OCI-LY1 (cell line): ENCODE measurements at regions not wholly inside any gene's neighbourhood (a gene's known extent, or its start where the extent isn't known, plus 50 kb on each side); places are given as distances from the start of the nearest gene placed in this dataset.

Experiments used
- H2AFZ ChIP-seq: fragments of 200-600 bp; sonication (generic), shearing (Covaris generic); 2 replicates; pipeline ENCODE4 v1.6.0; 2014; ENCODE audit warnings: antibody characterized with exemption, mild to moderate bottlenecking, low read length
- H3F3A ChIP-seq: fragments of 200-600 bp; sonication (generic), shearing (Covaris generic); 2 replicates; pipeline ENCODE4 v1.6.0; 2014; ENCODE audit warnings: mild to moderate bottlenecking, antibody characterized with exemption, low read length, moderate library complexity; ENCODE audit not compliant: insufficient read depth
- H3K27ac ChIP-seq: fragments of 200-600 bp; sonication (generic); 2 replicates; pipeline ENCODE4 v1.5.1; 2014; ENCODE audit warnings: low read length, mixed run types, mild to moderate bottlenecking, low read depth; ENCODE audit not compliant: poor library complexity, severe bottlenecking
- H3K27me3 ChIP-seq: fragments of 200-600 bp; sonication (generic); 2 replicates; pipeline ENCODE4 v1.6.0; 2014; ENCODE audit warnings: antibody characterized with exemption, mild to moderate bottlenecking, low read length, moderate library complexity; ENCODE audit not compliant: insufficient read depth
- H3K36me3 ChIP-seq: fragments of 200-600 bp; sonication (generic); 2 replicates; pipeline ENCODE4 v1.6.1; 2014; ENCODE audit warnings: mild to moderate bottlenecking, antibody characterized with exemption, low read length, moderate library complexity, mixed read lengths; ENCODE audit not compliant: insufficient read depth
- H3K4me1 ChIP-seq: fragments of 200-600 bp; sonication (generic); 2 replicates; pipeline ENCODE4 v1.5.1; 2014; ENCODE audit warnings: mild to moderate bottlenecking, low read length, moderate library complexity; ENCODE audit not compliant: insufficient read depth, severe bottlenecking
- H3K4me2 ChIP-seq: fragments of 200-600 bp; sonication (generic), shearing (Covaris generic); 2 replicates; pipeline ENCODE4 v1.6.1; 2014; ENCODE audit warnings: low read length
- H3K4me3 ChIP-seq: fragments of 200-600 bp; sonication (generic); 2 replicates; pipeline ENCODE4 v1.5.1; 2014; ENCODE audit warnings: low read length, low read depth, mild to moderate bottlenecking, mixed read lengths; ENCODE audit not compliant: poor library complexity, severe bottlenecking
- H3K79me2 ChIP-seq: fragments of 200-600 bp; shearing (Covaris generic); 2 replicates; pipeline ENCODE4 v1.6.1; 2016; ENCODE audit warnings: mixed run types, low read length, mixed read lengths; ENCODE audit not compliant: insufficient read depth
- H3K9ac ChIP-seq: fragments of 200-600 bp; sonication (generic), shearing (Covaris generic); 2 replicates; pipeline ENCODE4 v1.6.1; 2014; ENCODE audit warnings: mild to moderate bottlenecking, low read length, mixed read lengths
- H3K9me2 ChIP-seq: fragments of 200-600 bp; sonication (generic), shearing (Covaris generic); 2 replicates; pipeline ENCODE4 v1.6.1; 2014; ENCODE audit warnings: low read depth, mild to moderate bottlenecking, low read length, mixed read lengths
- H3K9me3 ChIP-seq: fragments of 200-600 bp; shearing (Covaris generic); 2 replicates; pipeline ENCODE4 v1.6.1; 2014; ENCODE audit warnings: low read length, mixed read lengths
- H4K20me1 ChIP-seq: fragments of 200-600 bp; sonication (generic), shearing (Covaris generic); 2 replicates; pipeline ENCODE4 v1.6.0; 2016; ENCODE audit warnings: mild to moderate bottlenecking, low read length; ENCODE audit not compliant: insufficient read depth
- EZH2 ChIP-seq: fragments of 200-600 bp; sonication (generic), shearing (Covaris generic); IDR thresholded peaks from 2 replicates; pipeline ENCODE4 v1.8.0; 2017; ENCODE audit warnings: borderline replicate concordance, mixed run types, mild to moderate bottlenecking, antibody characterized with exemption, low read length, moderate library complexity, mixed read lengths
- TF ChIP-seq, protein P1 (sequence below): fragments of 200-600 bp; sonication (generic), shearing (Covaris generic); IDR thresholded peaks from 2 replicates; pipeline ENCODE4 v1.5.1; 2017; ENCODE audit warnings: mild to moderate bottlenecking, antibody characterized with exemption, low read length, moderate library complexity, mixed read lengths

DNA sequence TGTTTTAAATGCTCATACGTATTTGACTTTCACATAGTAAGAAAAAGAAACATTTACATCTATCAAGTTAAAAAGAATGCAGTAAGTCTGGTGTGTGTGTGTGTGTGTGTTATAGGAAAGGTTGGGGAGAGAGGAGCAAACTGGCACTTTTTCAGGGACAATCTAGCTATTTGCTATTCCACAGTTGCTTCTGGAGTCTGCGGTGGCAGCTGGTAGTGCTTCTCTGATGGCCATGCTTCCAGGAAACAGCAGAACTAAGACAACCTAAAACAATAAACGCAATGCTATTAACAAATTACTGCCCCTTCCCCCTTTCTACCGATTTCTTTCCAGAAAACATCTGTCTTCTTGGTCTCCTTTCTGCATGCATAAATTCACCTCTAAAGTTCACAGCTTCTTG, 70.0 kb upstream of the CDH10 start:
- Histone ChIP-seq H3K4me3 (no peak overlapping the region), H3K9ac (no peak overlapping the region)

DNA sequence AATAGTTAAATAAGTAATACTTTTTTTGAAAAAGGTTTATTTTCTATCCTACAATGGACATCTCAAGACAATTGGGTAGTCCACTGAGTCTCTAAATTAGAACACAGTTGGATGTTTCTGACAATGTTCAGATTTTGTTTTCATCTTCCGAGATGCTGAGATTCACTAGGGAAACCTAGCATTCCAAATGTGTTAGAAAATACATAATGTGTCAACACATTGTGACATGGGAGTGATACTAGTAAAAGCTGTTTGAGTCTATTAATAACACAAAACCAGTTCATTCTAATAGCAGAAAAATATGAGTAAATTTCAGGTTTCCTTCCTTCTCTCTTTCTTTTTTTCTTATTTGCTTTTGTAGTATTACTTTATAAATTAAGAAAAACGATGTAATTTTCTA, 68.2 kb upstream of the CDH10 start:
- Histone ChIP-seq H3K4me1 (no peaks in the 10 kb centered on the region), H3K9me3 (no peaks in the 10 kb centered on the region), H2AFZ (no peak overlapping the region), H3K27me3 (no peaks in the 10 kb centered on the region), H3K9ac (no peak overlapping the region), H3K27ac (no peak overlapping the region), H3K9me2 (no peaks in the 10 kb centered on the region), H4K20me1 (no peaks in the 10 kb centered on the region), H3K36me3 (no peaks in the 10 kb centered on the region), H3K79me2 (no peaks in the 10 kb centered on the region), H3K4me3 (no peak overlapping the region), H3F3A (no peaks in the 10 kb centered on the region), H3K4me2 (no peak overlapping the region)
- no peak for TF ChIP-seq EZH2
- TF ChIP-seq, protein P1, sequence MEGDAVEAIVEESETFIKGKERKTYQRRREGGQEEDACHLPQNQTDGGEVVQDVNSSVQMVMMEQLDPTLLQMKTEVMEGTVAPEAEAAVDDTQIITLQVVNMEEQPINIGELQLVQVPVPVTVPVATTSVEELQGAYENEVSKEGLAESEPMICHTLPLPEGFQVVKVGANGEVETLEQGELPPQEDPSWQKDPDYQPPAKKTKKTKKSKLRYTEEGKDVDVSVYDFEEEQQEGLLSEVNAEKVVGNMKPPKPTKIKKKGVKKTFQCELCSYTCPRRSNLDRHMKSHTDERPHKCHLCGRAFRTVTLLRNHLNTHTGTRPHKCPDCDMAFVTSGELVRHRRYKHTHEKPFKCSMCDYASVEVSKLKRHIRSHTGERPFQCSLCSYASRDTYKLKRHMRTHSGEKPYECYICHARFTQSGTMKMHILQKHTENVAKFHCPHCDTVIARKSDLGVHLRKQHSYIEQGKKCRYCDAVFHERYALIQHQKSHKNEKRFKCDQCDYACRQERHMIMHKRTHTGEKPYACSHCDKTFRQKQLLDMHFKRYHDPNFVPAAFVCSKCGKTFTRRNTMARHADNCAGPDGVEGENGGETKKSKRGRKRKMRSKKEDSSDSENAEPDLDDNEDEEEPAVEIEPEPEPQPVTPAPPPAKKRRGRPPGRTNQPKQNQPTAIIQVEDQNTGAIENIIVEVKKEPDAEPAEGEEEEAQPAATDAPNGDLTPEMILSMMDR, result no peak

More for the DNA sequence above, 70.0 kb upstream of the CDH10 start:
- H3K27ac ChIP-seq, result no peak overlapping the region
- H3K9me2 ChIP-seq, result no peaks in the 10 kb centered on the region
- H2AFZ ChIP-seq, result no peak overlapping the region
- H3K27me3 ChIP-seq, result no peaks in the 10 kb centered on the region
- H3K79me2 ChIP-seq, result no peaks in the 10 kb centered on the region
- H3K9me3 ChIP-seq, result no peaks in the 10 kb centered on the region
- no peak for TF ChIP-seq EZH2
- TF ChIP-seq, protein P1, result no peak
- no peaks in the 10 kb centered on the region for H3K4me1 ChIP-seq
- no peaks in the 10 kb centered on the region for H3F3A ChIP-seq
- H4K20me1 ChIP-seq, result no peaks in the 10 kb centered on the region
- no peaks in the 10 kb centered on the region for H3K36me3 ChIP-seq
- no peak overlapping the region for H3K4me2 ChIP-seq

DNA sequence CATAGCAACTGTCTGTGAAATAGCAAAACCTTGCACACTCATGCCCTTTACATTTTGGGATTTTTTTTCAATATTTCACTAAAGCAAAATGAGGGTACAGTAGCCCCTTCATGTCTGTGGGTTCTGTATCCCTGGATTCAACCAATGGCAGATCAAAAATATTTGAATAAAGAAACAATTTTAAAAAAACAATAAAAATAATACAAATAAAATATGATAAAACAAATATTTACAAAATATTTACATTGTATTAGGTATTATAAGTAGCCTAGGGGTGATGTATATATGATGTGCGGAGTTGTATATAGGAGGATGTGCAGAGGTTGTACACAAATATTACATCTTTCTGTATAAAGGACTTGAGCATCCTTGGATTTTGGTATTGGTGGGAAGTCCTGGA, 67.3 kb upstream of the CDH10 start:
- no peaks in the 10 kb centered on the region for H3K9me2 ChIP-seq
- no peaks in the 10 kb centered on the region for H3K4me1 ChIP-seq

More for the DNA sequence above, 67.3 kb upstream of the CDH10 start:
- Histone ChIP-seq H3K27me3 (no peaks in the 10 kb centered on the region), H4K20me1 (no peaks in the 10 kb centered on the region), H3K4me2 (no peak overlapping the region), H3K9ac (no peak overlapping the region), H3K27ac (no peak overlapping the region), H3K36me3 (no peaks in the 10 kb centered on the region), H3F3A (no peaks in the 10 kb centered on the region), H3K9me3 (no peaks in the 10 kb centered on the region), H3K79me2 (no peaks in the 10 kb centered on the region), H2AFZ (no peak overlapping the region), H3K4me3 (no peak overlapping the region)
- TF ChIP-seq, protein P1, result no peak
- TF ChIP-seq EZH2, result no peak
